Skeletal muscle cell (primary cell): ENCODE measurements at regions not wholly inside any gene's neighbourhood (a gene's known extent, or its start where the extent isn't known, plus 50 kb on each side); places are given as distances from the start of the nearest gene placed in this dataset.
A peak's percentile ranks its signal among the peaks of the same experiment; 100 is the strongest.

Experiments used
- DNase-seq: peaks from one replicate; pipeline ENCODE4 v3.0.0-alpha.2; 2010; ENCODE audit warnings: low read depth
- H3K4me3 ChIP-seq: 2 replicates; pipeline ENCODE4 v1.5.1; 2011; ENCODE audit warnings: low read depth, mild to moderate bottlenecking, control low read depth, low read length, moderate library complexity

DNA sequence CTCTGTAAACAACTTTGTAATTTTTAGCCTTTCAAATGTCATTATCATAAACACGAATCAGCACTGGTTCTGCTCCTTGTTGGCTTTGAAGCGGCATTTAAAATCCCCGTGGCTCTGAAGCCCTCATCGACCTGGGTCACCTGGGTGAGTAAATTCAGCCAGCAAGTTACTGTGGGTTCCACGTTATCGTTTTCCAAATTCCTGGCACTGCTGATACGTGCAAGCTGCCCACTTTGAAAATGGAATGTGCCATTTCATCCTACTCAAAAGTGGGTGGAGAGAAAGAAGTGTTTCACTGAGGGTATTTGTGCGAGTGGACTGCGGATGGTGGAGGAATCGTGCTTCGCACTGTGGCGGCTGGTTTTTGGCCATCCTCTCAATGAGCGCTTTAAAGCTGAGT lies 281.7 kb downstream of the KLF6 start:
- no peak for DNase-seq
- H3K4me3 ChIP-seq, result no peak overlapping the region

DNA sequence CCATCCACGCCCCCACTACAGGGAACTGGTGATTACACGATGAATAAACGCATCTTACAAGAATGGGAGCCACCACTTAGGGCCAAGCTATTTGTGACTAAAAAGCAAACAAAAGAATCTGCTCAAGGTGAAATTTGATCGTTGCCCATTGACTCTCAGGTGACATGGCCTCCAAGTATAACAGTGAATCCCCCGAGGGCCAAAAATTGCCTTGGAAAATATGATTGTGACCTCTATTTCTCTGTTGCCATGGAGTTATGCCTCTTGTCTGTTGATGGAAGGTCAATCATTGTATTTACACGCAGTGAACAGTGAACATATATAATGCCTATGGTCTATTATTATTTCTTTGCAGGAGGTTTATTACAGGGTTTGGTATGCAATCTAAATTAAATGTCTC lies 282.3 kb downstream of the KLF6 start:
- no peak for DNase-seq

GRCh38 chr10:3500408-3500856 lies 284.6 kb downstream of the KLF6 start:
- H3K4me3 ChIP-seq, result no peak overlapping the region
- peak; percentile 58 for DNase-seq

More for the DNA sequence above, 282.3 kb downstream of the KLF6 start:
- no peak overlapping the region for H3K4me3 ChIP-seq

- no peak for DNase-seq
- H3K4me3 ChIP-seq, result no peak overlapping the region
Measured at GRCh38 chr10:3499120-3499519, 285.9 kb downstream of the KLF6 start.

DNA sequence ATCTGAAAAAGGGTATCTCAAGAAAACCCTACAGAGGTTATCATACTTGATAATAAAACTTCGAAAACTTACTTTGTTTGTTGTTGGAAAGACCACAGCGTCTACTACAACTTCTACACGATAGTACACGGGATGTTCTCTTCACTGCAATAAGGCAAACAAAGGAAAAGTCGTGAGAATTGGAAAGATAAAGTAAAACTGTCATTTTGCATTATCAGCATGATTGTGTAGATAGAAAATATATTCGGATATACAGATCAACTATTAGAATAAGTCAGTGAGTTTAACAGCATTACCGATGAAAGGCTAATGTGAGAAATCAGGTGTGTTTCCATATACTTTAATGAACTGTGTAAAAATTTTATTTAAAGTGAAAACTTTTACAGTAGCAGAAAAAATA lies 287.4 kb downstream of the KLF6 start:
- no peak overlapping the region for H3K4me3 ChIP-seq

DNA sequence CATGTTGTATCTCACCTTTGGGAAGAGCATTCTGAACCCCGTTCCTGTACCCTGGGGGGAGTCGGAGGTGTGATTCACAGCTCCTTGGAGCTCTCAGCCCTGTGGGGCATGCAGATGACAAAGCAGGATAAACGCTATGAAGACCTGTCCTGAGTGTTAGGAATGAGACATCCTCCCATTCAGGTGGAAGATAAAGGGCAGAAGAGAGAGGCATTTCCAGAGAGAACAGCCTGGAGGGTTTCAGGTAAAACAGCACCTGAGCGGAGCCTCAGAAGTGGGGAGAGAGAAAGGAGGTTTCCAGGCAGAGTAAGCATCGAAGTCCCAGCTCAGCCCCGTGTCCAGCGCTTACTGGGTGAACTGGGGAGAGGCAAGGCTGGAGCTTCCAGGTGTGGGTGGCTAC lies 288.9 kb downstream of the KLF6 start:
- no peak for DNase-seq
- no peak overlapping the region for H3K4me3 ChIP-seq

More for the DNA sequence above, 287.4 kb downstream of the KLF6 start:
- no peak for DNase-seq

DNA sequence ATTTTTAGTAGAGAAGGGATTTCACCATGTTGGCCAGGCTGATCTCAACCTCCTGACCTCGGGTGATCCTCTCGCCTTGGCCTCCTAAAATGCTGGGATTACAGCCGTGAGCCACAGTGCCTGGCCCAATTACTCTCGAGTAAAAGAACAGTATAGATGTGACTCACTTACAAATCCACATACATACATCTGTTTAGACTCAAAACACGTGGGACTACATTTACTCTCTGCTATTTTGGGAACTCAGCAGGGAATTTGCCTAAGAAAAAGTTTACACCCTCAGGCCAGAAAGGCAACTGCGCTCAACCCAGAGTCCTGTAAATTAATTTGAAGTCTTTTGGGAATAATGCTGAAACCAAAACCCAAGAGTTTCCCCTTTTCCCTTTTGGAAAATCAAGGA lies 289.7 kb downstream of the KLF6 start:
- H3K4me3 ChIP-seq, result no peak overlapping the region
- DNase-seq, result no peak

- DNase-seq, result no peak
- H3K4me3 ChIP-seq, result no peak overlapping the region
Measured at GRCh38 chr10:3494838-3495230, 290.2 kb downstream of the KLF6 start.

- H3K4me3 ChIP-seq, result no peak overlapping the region
- peak; percentile 54 for DNase-seq
Measured at GRCh38 chr10:3494131-3494837, 290.7 kb downstream of the KLF6 start.

DNA sequence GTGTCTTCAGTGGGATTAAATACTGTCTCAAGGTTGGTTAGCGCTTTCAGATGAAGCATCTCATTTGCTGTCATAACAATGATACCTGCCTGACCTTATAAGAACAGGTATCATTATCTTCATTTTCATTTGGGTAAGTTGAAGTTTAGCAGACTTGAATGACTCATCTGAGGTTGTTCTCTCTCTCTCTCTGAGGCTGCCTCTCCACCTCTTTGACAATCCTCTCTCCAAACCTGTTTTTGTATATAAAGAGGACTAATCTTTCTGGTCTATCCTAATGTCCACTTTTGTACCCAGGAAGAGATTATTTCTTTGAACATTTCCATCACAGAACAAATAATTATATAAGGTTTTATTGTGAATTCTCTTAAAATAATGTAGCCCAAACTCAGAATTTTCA lies 291.4 kb downstream of the KLF6 start:
- H3K4me3 ChIP-seq, result no peak overlapping the region
- DNase-seq, result no peak

DNA sequence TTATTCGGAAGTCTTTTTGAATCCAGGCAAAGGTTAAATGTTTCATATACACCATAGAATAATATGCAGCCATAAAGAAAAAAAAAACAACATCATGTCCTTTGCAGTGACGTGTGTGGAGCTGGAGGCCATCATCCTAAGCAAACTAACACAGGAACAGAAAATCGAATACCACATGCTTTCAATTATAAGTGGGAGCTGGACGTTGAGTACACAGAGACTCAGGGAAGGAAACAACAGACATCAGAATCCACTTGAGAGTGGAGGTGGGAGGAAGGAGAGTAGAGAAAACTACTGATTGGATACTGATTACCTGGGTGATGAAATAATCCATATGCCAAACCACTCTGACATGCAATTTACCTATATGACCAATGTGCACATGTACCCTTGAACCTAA lies 293.4 kb downstream of the KLF6 start:
- DNase-seq, result no peak
- no peak overlapping the region for H3K4me3 ChIP-seq

- DNase-seq, result no peak
Measured at GRCh38 chr10:3487228-3487627, 297.8 kb downstream of the KLF6 start.

GRCh38 chr10:3486346-3487065 lies 298.5 kb downstream of the KLF6 start:
- H3K4me3 ChIP-seq, result no peak overlapping the region
- DNase-seq, result no peak

More at GRCh38 chr10:3487228-3487627, 297.8 kb downstream of the KLF6 start:
- H3K4me3 ChIP-seq, result no peak overlapping the region

- no peak for DNase-seq
- H3K4me3 ChIP-seq, result no peak overlapping the region
Measured at GRCh38 chr10:3485057-3485686, 299.8 kb downstream of the KLF6 start.

- DNase-seq, result no peak
- no peak overlapping the region for H3K4me3 ChIP-seq
Measured at GRCh38 chr10:3484306-3485056, 300.5 kb downstream of the KLF6 start.

- peak; percentile 90 for DNase-seq
- H3K4me3 ChIP-seq, result peak overlapping the region; percentile 13
Measured at GRCh38 chr10:3482200-3482993, 302.6 kb downstream of the KLF6 start.

DNA sequence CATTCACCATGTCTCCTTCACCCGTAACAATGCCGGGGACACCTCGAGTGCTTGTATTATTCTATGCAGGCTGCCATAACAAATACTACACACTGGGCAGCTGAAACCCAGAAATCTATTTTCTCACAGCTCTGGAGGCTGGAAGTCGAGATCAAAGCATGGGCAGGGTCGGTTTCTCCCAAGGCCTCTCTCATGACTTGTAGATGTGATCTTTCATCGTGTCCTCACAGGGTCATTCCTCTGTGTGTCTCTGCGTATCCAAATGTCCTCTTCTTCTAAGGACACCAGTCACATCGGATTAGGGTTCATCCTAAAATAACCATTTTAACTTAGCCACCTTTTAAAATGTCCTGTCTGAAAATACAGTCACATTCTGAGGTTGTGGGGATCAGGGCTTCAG lies 303.5 kb downstream of the KLF6 start:
- DNase-seq, result no peak
- no peak overlapping the region for H3K4me3 ChIP-seq

DNA sequence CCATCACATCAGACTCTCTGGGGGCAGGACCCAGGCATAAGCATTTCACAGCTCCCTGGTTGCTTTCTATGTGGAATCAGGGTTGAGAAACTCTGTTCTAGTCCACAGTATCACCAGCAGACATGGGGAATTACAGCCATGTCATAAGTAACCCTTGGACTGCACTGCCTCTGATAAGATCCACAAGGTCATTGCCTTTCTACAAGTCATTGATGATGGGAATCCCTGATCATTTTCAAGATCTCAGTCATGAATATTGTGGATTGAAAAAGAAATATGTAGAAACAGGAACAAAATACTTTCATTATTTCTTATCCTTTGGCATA lies 304.1 kb downstream of the KLF6 start:
- DNase-seq, result no peak
- no peak overlapping the region for H3K4me3 ChIP-seq

- DNase-seq, result no peak
- H3K4me3 ChIP-seq, result no peak overlapping the region
Measured at GRCh38 chr10:3480281-3480989, 304.6 kb downstream of the KLF6 start.
